ENCODE measurements at regions not wholly inside any gene's neighbourhood (a gene's known extent, or its start where the extent isn't known, plus 50 kb on each side); places are given as distances from the start of the nearest gene placed in this dataset.

DNA sequence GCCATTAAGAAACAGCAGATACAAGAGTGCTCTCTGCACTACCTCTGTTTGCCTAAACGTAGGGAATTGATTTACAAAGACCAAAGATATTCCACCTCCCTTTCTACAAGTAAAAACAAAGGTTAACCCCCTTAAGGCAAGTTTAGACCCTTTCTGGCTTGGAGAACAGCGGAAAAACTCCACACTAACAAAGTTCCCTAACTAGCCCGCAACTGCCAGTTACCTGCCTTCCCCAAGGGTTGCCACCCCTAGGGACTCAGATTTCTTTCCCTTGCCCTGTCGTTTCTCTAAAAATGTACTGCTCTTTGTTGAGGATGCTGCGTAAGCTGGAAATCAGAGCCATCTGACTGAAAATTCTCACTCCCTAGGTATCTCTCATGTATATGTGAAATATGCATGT lies 627.5 kb upstream of the SOX11 start:
- TF ChIP-seq POLR2AphosphoS2 (IDR thresholded peaks at IDR 0.05; ENCODE audit: low read depth, low read length) (no peak), ZZZ3 (IDR thresholded peaks at IDR 0.05; ENCODE audit: control insufficient read depth, insufficient read length, low read depth) (no peak)

Measured in GM12878 (cell line).